HepG2 (cell line): ENCODE measurements at regions not wholly inside any gene's neighbourhood (a gene's known extent, or its start where the extent isn't known, plus 50 kb on each side); places are given as distances from the start of the nearest gene placed in this dataset.

Experiments
- ARID3A ChIP-seq: IDR thresholded peaks from 2 replicates; pipeline ENCODE4 v1.6.1; 2012; ENCODE audit warnings: low read depth, low read length, improper control_type of control experiment
- CENPBD1 ChIP-seq: sonication (generic); formaldehyde crosslinking; IDR thresholded peaks from 2 replicates; pipeline ENCODE4 v1.8.0; 2022; ENCODE audit warnings: missing genetic modification reagents, low read depth, mild to moderate bottlenecking, borderline replicate concordance
- CERS6 ChIP-seq: sonication (generic); formaldehyde crosslinking; IDR thresholded peaks from 2 replicates; pipeline ENCODE4 v1.5.0; 2020; ENCODE audit warnings: missing genetic modification reagents
- IRF9 ChIP-seq: sonication (generic); formaldehyde crosslinking; IDR thresholded peaks from 2 replicates; pipeline ENCODE4 v1.8.0; 2022; ENCODE audit warnings: missing genetic modification reagents, mild to moderate bottlenecking, borderline replicate concordance
- KAT8 ChIP-seq: IDR thresholded peaks from 2 replicates; pipeline ENCODE4 v1.6.1; 2016; ENCODE audit warnings: missing genetic modification reagents, missing compliant biosample characterization
- NFE2 ChIP-seq: sonication (generic); formaldehyde crosslinking; IDR thresholded peaks from 2 replicates; pipeline ENCODE4 v1.4.0; 2020; ENCODE audit warnings: missing genetic modification reagents
- NR2F1 ChIP-seq, 2 experiments: fragments of 450-650 bp in 1 of 2; formaldehyde crosslinking in 1 of 2; IDR thresholded peaks; 2 replicates each; pipeline versions ENCODE4 v1.5.0 to v1.6.1; 2016 to 2020; ENCODE audit warnings: mild to moderate bottlenecking in 1 of 2, missing compliant biosample characterization in 1 of 2, missing genetic modification reagents in 1 of 2, moderate library complexity in 1 of 2
- RFXAP ChIP-seq: sonication (generic); formaldehyde crosslinking; IDR thresholded peaks from 2 replicates; pipeline ENCODE4 v1.4.0; 2020; ENCODE audit warnings: missing genetic modification reagents, borderline replicate concordance
- RNF2 ChIP-seq: fragments of 450-650 bp; conservative IDR thresholded peaks from 2 replicates; pipeline ENCODE4 v1.6.1; 2016; ENCODE audit warnings: low read depth
- RXRA ChIP-seq: sonication (generic); formaldehyde crosslinking; IDR thresholded peaks from 2 replicates; pipeline ENCODE4 v1.5.1; 2020; ENCODE audit warnings: missing genetic modification reagents
- SMC3 ChIP-seq: IDR thresholded peaks from 2 replicates; pipeline ENCODE4 v1.6.1; 2011; ENCODE audit warnings: low read length, improper control_type of control experiment
- YEATS2 ChIP-seq: sonication (generic); formaldehyde crosslinking; IDR thresholded peaks from 2 replicates; pipeline ENCODE4 v1.4.0; 2020; ENCODE audit warnings: missing genetic modification reagents, borderline replicate concordance
- ZBTB38 ChIP-seq: sonication (generic); formaldehyde crosslinking; IDR thresholded peaks from 2 replicates; pipeline ENCODE4 v1.5.1; 2020; ENCODE audit warnings: mild to moderate bottlenecking, missing genetic modification reagents
- ZNF180 ChIP-seq: sonication (generic); formaldehyde crosslinking; IDR thresholded peaks from 2 replicates; pipeline ENCODE4 v1.4.0; 2020; ENCODE audit warnings: low read depth, missing genetic modification reagents, borderline replicate concordance
- ZNF331 ChIP-seq: sonication (generic); formaldehyde crosslinking; IDR thresholded peaks from 2 replicates; pipeline ENCODE4 v1.4.0; 2020; ENCODE audit warnings: missing genetic modification reagents
- ZNF530 ChIP-seq: sonication (generic); formaldehyde crosslinking; IDR thresholded peaks from 2 replicates; pipeline ENCODE4 v1.5.0; 2020; ENCODE audit warnings: low read depth, mild to moderate bottlenecking, missing genetic modification reagents
- ZNF691 ChIP-seq: sonication (generic); formaldehyde crosslinking; IDR thresholded peaks from 2 replicates; pipeline ENCODE4 v1.4.0; 2020; ENCODE audit warnings: missing genetic modification reagents, low read depth, mild to moderate bottlenecking, borderline replicate concordance
- TF ChIP-seq, protein P1 (sequence below): sonication (generic); formaldehyde crosslinking; conservative IDR thresholded peaks from 2 replicates; pipeline ENCODE4 v1.8.0; 2022; ENCODE audit warnings: low read depth, missing genetic modification reagents

DNA sequence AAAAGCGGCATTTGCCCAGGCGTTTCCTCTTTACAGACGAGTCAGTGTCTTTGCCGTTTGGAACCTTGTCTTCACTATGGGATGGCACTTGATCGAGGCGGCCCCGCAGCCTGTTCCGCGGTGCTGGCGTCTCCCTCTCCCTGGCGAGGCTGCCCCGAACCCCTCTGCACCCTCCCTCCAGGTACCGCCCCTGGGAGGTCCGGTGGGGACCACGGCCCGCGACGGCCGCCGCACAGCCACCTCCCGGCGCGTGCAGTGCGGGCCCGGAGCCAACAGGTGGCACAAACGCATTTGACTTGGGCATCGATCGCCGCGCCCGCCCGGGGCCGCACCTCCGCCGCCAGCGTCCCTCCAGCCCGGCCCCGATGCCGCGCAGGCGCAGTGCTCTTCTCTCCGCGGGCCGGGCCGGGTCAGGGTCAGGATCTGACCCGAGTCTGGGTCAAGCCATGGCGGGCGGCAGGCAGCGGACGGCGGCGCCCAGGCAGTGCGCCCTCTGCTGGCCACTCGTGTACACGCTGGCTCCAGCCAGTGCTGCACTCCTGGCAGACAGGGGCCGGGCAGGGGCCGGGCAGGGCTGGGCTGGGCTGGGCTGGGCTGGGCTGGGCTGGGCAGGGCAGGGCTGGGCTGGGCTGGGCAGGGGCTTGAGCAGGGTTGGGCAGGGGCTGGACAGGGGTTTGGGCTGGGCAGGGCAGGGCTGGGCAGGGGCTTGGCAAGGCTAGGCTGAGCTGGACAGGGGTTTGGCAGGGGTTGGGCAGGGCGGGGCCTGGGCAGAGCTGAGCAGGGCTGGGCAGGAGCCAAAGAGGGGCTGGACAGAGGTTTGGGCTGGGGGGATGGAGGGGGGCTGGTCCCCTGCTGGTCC is 155.8 kb upstream of the IRX4 start (continued):
- TF ChIP-seq CERS6 (no peak), RXRA (CRISPR knock-in tag) (peak; percentile 86), ZNF691 (CRISPR knock-in tag) (peak; percentile 30; the same call in 1 of the 2 replicates), ZNF180 (CRISPR knock-in tag) (no peak), IRF9 (CRISPR knock-in tag) (peak; percentile 64; the same call in 1 of the 2 replicates), KAT8 (no peak), RNF2 (peak; percentile 72; the same call in 1 of the 2 replicates), ZNF530 (CRISPR knock-in tag) (no peak), ZBTB38 (CRISPR knock-in tag) (peak; percentile 60; the same call in 1 of the 2 replicates), ARID3A (no peak), YEATS2 (CRISPR knock-in tag) (no peak), ZNF331 (CRISPR knock-in tag) (peak; percentile 51; the same call in 1 of the 2 replicates), RFXAP (CRISPR knock-in tag) (no peak), NR2F1 (CRISPR knock-in tag; IDR thresholded peaks at IDR 0.05) (peak; percentile 80 to 89), SMC3 (peak; percentile 25; the same call in 1 of the 2 replicates), CENPBD1 (CRISPR knock-in tag) (no peak), NFE2 (no peak)
- TF ChIP-seq, protein P1, sequence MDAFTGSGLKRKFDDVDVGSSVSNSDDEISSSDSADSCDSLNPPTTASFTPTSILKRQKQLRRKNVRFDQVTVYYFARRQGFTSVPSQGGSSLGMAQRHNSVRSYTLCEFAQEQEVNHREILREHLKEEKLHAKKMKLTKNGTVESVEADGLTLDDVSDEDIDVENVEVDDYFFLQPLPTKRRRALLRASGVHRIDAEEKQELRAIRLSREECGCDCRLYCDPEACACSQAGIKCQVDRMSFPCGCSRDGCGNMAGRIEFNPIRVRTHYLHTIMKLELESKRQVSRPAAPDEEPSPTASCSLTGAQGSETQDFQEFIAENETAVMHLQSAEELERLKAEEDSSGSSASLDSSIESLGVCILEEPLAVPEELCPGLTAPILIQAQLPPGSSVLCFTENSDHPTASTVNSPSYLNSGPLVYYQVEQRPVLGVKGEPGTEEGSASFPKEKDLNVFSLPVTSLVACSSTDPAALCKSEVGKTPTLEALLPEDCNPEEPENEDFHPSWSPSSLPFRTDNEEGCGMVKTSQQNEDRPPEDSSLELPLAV (CRISPR knock-in tag) = no peak
